ENCODE measurements at regions not wholly inside any gene's neighbourhood (a gene's known extent, or its start where the extent isn't known, plus 50 kb on each side); places are given as distances from the start of the nearest gene placed in this dataset.

DNA sequence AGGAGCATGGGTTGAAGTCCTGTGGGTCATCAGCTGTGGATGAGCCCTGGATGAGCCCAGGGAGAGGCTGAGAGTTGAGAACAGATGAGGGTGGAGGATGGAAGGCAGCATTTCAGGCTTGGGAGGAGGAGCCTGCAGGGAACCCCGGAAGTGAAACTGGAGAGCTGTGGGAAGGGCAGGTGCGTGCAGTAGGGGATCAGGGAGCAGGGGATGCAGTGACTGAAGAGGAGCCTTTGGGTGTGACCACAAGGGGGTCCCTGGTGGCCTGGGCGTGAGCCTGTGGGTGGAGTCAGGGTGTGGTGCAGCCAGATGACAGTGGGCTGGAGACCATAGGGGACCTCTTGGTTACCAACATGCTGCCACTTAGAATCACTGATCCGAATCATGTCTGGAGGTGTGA lies 115.5 kb downstream of the PAPOLA start:
- H4K20me1 ChIP-seq = no peaks in the 10 kb centered on the region
- H3K9ac ChIP-seq = no peak overlapping the region
- H3K4me2 ChIP-seq = peak overlapping the region in 6 of 11 experiments; percentile 12 to 50 (median 32); a peak in 9 of 22 replicates

DNA sequence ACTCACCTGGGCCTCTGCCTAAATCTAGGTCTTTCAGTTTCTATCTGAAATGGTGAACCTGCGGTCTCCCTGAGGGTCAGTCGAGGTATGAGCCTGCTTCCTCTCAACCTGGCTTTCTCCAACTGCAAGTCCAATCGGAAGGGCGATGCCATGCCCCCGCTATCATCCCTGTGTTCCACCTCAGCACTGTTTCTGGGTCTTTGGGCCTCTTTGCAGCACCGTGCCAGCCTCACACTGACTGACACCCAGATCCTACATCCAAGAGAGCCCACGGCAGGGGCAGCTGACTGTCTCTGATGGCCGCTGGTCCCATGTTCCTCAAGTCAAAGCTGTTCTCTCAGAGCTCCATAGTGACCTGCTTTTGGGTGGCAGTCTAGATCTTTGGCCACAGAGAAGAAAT lies 120.7 kb downstream of the PAPOLA start:
- Histone ChIP-seq H3K27me3 (no peaks in the 10 kb centered on the region), H3K27ac (no peak overlapping the region), H3K9me3 (replicated peaks in 1 of 11) (no peaks in the 10 kb centered on the region), H3K4me3 (no peak overlapping the region), H3K9ac (no peak overlapping the region), H3K4me2 (no peak overlapping the region), H4K20me1 (no peaks in the 10 kb centered on the region), H3K4me1 (peaks cover 0 to 14% (median 5%) of the 10 kb centered on the region in 10 experiments; a peak in 12 of 20 replicates), H3K36me3 (no peaks in the 10 kb centered on the region)
- no peak for TF ChIP-seq Cebpa-rat (IDR thresholded peaks at IDR 0.05)

More for the DNA sequence above, 115.5 kb downstream of the PAPOLA start:
- TF ChIP-seq Cebpa-rat (IDR thresholded peaks at IDR 0.05) = no peak
- H3K27me3 ChIP-seq = no peaks in the 10 kb centered on the region
- H3K9me3 ChIP-seq (replicated peaks in 1 of 11) = no peaks in the 10 kb centered on the region
- peaks cover 0 to 10% (median 7%) of the 10 kb centered on the region in 10 experiments; a peak in 12 of 20 replicates for H3K4me1 ChIP-seq
- H3K36me3 ChIP-seq = no peaks in the 10 kb centered on the region
- no peak overlapping the region for H3K4me3 ChIP-seq
- H3K27ac ChIP-seq = no peak overlapping the region

DNA sequence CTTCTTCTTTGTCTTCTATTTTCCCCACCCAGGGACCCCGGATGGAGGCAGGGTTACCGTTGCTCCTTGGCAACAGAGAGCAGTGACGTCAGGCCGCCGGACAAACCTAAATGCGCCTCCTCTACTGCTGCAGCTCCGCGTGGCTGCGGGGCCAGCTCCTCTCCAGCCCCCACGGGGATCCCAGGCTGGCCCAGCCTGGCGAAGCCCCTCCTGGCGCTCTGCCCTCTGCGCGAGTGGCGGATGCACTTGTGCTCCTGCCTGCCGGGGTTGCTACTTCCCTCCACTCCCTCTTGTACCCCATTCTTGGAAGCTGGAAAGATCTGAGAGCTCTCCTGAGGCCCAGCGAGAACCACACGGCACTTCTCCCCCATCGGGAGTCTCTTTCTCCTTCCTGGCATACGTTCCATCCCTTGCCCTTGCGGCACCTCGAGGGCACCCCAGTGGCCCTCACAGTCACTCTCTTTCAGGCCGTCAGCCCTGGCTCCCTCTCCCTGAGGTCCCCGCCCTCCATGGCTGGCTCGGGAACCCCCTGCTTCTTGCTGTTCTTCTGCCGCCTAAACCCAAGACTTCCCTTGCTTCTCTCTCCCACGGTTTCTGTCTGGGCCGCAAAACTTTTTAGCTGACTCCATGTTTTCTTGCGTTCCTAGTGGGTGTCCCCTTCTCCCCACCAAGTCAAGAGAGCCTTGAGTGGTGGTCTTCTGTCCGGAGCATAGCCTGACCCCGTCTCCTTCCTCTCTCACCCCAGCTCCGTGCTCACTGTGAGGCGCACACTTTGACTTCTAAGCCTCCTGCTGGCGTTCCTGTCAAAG lies 121.7 kb downstream of the PAPOLA start:
- Histone ChIP-seq H4K20me1 (no peaks in the 10 kb centered on the region), H3K4me3 (no peak overlapping the region), H3K9me3 (replicated peaks in 1 of 11) (no peaks in the 10 kb centered on the region), H3K4me1 (peaks cover 0 to 10% (median 4%) of the 10 kb centered on the region in 10 experiments; a peak in 7 of 20 replicates), H3K27me3 (no peaks in the 10 kb centered on the region), H3K36me3 (no peaks in the 10 kb centered on the region), H3K27ac (no peak overlapping the region), H3K9ac (no peak overlapping the region), H3K4me2 (no peak overlapping the region)
- no peak for TF ChIP-seq Cebpa-rat (IDR thresholded peaks at IDR 0.05)

DNA sequence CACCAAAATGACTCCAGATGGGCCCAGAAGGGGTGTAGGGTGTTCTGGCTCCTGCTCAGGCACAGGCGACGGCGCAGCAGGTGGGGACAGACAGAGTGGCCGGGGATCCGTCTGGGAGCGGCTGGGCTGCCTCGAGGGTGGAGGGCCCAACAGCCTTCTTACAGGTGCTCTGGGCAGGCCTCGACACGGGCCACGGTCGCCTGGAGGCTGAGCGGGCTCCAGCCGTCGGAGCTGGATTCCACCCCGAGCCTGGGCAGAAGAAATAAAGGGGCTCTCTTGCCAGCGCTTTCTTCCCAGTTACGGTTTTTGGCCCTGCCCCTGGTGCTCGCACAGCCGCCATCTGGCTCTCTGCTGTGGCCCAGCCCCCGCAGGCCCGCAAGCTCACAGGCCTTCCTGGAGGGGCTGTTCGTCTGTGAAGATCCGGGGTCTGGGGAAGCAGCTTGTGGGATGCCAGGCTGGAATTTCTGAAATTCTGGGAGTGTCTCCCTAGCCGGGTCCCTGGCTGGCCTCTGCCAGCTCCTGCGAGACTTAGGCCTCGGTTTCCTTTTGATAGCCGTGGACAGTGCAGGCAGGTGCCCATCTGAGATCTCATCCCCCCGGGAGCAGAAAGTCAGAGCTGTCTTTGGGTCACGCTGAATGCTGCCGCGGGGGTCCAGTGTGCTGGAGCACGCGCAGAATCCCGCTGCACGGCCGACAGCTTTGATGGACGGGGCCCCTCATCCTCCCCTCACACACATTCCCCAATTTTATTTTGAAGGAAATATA lies 122.7 kb downstream of the PAPOLA start:
- H3K36me3 ChIP-seq = no peaks in the 10 kb centered on the region
- no peak overlapping the region for H3K27ac ChIP-seq
- no peak for TF ChIP-seq Cebpa-rat (IDR thresholded peaks at IDR 0.05)
- H3K4me3 ChIP-seq = no peak overlapping the region
- peak overlapping the region in 4 of 11 experiments; percentile 32 to 45 (median 36); a peak in 7 of 22 replicates for H3K4me2 ChIP-seq
- peaks cover 0 to 10% (median 4%) of the 10 kb centered on the region in 10 experiments; a peak in 7 of 20 replicates for H3K4me1 ChIP-seq
- H3K9me3 ChIP-seq (replicated peaks in 1 of 11) = no peaks in the 10 kb centered on the region
- H3K27me3 ChIP-seq = no peaks in the 10 kb centered on the region
- H3K9ac ChIP-seq = no peak overlapping the region
- H4K20me1 ChIP-seq = no peaks in the 10 kb centered on the region

DNA sequence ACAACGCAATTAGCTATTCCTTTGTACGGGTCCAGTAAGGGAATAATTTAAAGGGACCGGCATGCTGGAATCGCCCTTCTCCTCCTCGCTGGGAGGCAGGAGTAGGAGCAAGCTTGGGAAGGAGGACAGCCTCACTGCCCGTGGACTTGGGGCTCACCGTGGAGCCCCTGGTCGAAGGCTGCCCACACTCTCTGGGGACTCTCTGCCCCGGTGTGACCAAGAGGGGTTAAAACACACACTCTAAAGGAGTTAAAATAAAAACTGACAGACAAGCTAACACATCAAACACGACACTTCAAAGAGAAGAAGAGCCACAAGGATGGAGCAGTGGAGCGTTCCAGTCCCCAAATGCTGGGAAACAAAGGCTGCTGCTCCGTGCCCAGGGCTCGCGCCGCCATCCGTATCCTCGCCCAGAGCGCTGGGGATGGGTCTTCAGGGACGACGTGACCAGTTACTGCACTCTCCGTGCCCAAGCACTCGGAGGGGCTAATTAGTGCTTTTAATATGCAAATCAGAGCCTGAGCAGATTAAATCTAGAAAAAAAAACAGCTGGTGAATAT lies 123.3 kb downstream of the PAPOLA start:
- H3K9me3 ChIP-seq (replicated peaks in 1 of 11) = peaks cover 0 to 4% (median 0%) of the 10 kb centered on the region in 11 experiments; a peak in 1 of 22 replicates
- H3K4me3 ChIP-seq = no peak overlapping the region
- H3K9ac ChIP-seq = no peak overlapping the region
- no peaks in the 10 kb centered on the region for H3K27me3 ChIP-seq
- peaks cover 0 to 10% (median 4%) of the 10 kb centered on the region in 10 experiments; a peak in 7 of 20 replicates for H3K4me1 ChIP-seq
- H3K4me2 ChIP-seq = peak overlapping the region in 6 of 11 experiments; percentile 30 to 45 (median 36); a peak in 10 of 22 replicates
- no peak for TF ChIP-seq Cebpa-rat (IDR thresholded peaks at IDR 0.05)
- H4K20me1 ChIP-seq = no peaks in the 10 kb centered on the region
- H3K36me3 ChIP-seq = no peaks in the 10 kb centered on the region
- no peak overlapping the region for H3K27ac ChIP-seq

DNA sequence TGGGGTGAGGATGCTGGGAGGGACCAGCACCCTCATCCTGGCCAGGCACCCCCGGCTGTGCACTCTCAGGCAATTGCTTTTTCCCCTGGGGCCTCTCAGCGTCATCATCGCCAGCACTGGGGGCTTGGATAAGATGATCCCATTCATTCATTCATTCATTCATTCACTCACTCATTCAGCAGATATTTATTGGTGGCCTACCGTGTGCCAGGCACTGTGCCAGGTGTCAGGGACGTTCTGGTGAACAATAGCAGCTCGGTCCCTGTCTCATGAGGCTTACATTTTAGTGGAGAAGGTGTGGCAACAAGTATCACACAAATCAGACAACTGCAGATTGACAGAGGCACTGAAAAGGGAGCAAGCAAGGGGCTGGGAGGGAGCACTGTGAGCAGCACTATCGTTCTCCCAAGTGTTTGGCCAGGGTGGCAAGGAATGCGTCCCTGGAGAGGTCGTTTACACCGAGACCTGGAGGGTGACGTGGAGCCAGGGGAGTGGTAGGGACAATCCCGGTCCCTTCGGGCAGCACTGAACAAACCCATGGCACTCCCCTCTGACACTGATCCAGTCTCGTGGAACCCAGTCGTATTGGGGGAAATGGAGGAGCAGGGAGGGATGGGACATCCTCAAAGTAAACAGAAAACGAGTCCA lies 124.1 kb downstream of the PAPOLA start:
- Histone ChIP-seq H3K27ac (no peak overlapping the region), H3K4me2 (peak overlapping the region in 2 of 11 experiments; percentile 39 to 45; a peak in 3 of 22 replicates), H3K27me3 (no peaks in the 10 kb centered on the region), H3K9me3 (replicated peaks in 1 of 11) (peaks cover 0 to 4% (median 0%) of the 10 kb centered on the region in 11 experiments; a peak in 1 of 22 replicates), H3K4me3 (no peak overlapping the region), H3K9ac (no peak overlapping the region), H3K36me3 (no peaks in the 10 kb centered on the region), H4K20me1 (no peaks in the 10 kb centered on the region), H3K4me1 (peaks cover 0 to 10% (median 4%) of the 10 kb centered on the region in 10 experiments; a peak in 7 of 20 replicates)
- TF ChIP-seq Cebpa-rat (IDR thresholded peaks at IDR 0.05) = no peak

DNA sequence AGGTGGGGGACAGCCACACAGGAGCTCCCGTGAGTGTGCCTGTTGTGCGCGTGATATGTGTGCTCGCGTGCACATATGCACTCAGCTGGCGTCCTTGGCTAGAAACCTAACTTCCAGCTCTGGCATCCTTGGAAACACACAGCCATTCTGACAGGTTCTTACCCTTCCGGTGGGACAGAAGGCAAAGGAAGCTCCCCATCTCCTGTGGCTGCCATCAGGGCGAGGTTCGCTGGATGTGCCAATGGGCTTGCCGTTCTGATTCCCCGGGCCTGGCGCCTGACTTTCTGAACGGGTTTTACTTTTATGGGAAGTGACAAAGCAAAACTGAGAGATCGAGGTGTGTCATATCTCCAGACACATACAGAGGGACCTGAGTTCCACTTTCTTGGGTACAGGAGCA lies 124.7 kb downstream of the PAPOLA start:
- peaks cover 0 to 4% (median 0%) of the 10 kb centered on the region in 11 experiments; a peak in 1 of 22 replicates for H3K9me3 ChIP-seq (replicated peaks in 1 of 11)
- no peak overlapping the region for H3K27ac ChIP-seq
- no peak for TF ChIP-seq Cebpa-rat (IDR thresholded peaks at IDR 0.05)
- H3K36me3 ChIP-seq = no peaks in the 10 kb centered on the region
- no peak overlapping the region for H3K9ac ChIP-seq
- no peak overlapping the region for H3K4me3 ChIP-seq
- no peaks in the 10 kb centered on the region for H3K27me3 ChIP-seq
- no peak overlapping the region for H3K4me2 ChIP-seq
- peaks cover 0 to 10% (median 4%) of the 10 kb centered on the region in 10 experiments; a peak in 7 of 20 replicates for H3K4me1 ChIP-seq
- H4K20me1 ChIP-seq = no peaks in the 10 kb centered on the region

DNA sequence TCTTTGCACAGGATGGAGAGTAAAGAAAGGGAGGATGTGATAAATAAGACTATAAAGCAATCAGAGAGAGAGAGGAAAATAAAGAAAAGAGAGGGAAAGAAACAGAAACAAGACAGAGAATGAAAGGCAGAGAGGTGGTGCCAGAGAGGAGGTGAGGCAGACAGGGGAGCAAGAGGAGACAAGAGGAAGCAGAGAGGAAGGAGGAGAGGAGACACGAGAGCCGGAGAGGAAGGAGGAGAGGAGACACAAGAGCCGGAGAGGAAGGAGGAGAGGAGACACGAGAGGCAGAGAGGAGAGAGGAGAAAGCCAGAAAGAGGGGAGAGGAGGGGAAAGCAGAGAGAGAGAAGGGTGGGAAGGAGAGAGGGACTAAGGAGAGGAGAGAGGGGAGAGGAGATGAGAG lies 125.2 kb downstream of the PAPOLA start:
- Histone ChIP-seq H3K27me3 (no peaks in the 10 kb centered on the region), H3K4me2 (no peak overlapping the region), H3K9me3 (replicated peaks in 1 of 11) (peaks cover 0 to 4% (median 0%) of the 10 kb centered on the region in 11 experiments; a peak in 1 of 22 replicates), H3K36me3 (no peaks in the 10 kb centered on the region), H3K4me3 (no peak overlapping the region), H3K27ac (no peak overlapping the region), H4K20me1 (no peaks in the 10 kb centered on the region), H3K4me1 (peaks cover 0 to 10% (median 4%) of the 10 kb centered on the region in 10 experiments; a peak in 7 of 20 replicates), H3K9ac (no peak overlapping the region)
- TF ChIP-seq Cebpa-rat (IDR thresholded peaks at IDR 0.05) = no peak
